CD4-positive, alpha-beta T cell (primary cell): ENCODE measurements at regions not wholly inside any gene's neighbourhood (a gene's known extent, or its start where the extent isn't known, plus 50 kb on each side); places are given as distances from the start of the nearest gene placed in this dataset.

ENCODE experiments used
- ATAC-seq: fragments of 200-7000 bp; cut with Tn5 transposase; one replicate; pipeline ENCODE4 v1.10.0; 2022; ENCODE audit warnings: mild to moderate bottlenecking; ENCODE audit not compliant: poor library complexity
- CTCF ChIA-PET: fragments of 350-600 bp; sonication (Branson Sonifier 250); formaldehyde crosslinking; loops from one replicate; lab custom pipeline; 2021; ENCODE audit warnings: antibody characterized with exemption, inconsistent platforms; lab: Charles Lee
- POLR2A ChIA-PET: fragments of 350-600 bp; sonication (Branson Sonifier 250); formaldehyde crosslinking; loops from one replicate; lab custom pipeline; 2021; ENCODE audit warnings: antibody characterized with exemption, inconsistent platforms; lab: Charles Lee
- DNase-seq, 14 experiments: peaks; one replicate each; pipeline ENCODE4 v3.0.0-alpha.2; 2013 to 2020; ENCODE audit warnings: mixed read lengths in 2 of 14
- H3K27ac ChIP-seq, 2 donors: one replicate each; pipeline versions ENCODE4 v1.5.1 to v1.7.0; 2013; ENCODE audit warnings: low read length in 2 of 2, low read depth in 1 of 2, mild to moderate bottlenecking in 1 of 2
- H3K27me3 ChIP-seq, 2 experiments: 1 replicate in 1 of 2; 2 replicates in 1 of 2; pipeline versions ENCODE4 v1.6.1 to v1.7.0; 2013; ENCODE audit warnings: low read length in 2 of 2, control low read depth in 1 of 2, mild to moderate bottlenecking in 1 of 2, moderate library complexity in 1 of 2; ENCODE audit not compliant: insufficient read depth in 2 of 2, control insufficient read depth in 1 of 2
- H3K36me3 ChIP-seq: one replicate; pipeline ENCODE4 v1.6.1; 2013; ENCODE audit warnings: low read length, control low read depth; ENCODE audit not compliant: insufficient read depth
- H3K4me1 ChIP-seq: one replicate; pipeline ENCODE4 v1.6.1; 2013; ENCODE audit warnings: low read length, control low read depth; ENCODE audit not compliant: insufficient read depth
- H3K4me3 ChIP-seq: one replicate; pipeline ENCODE4 v1.5.1; 2013; ENCODE audit warnings: mild to moderate bottlenecking, low read length, moderate library complexity
- H3K9me3 ChIP-seq, 2 experiments: 1 replicate in 1 of 2; 2 replicates in 1 of 2; pipeline versions ENCODE4 v1.6.1 to v1.7.0; 2013; ENCODE audit warnings: low read length in 2 of 2, mild to moderate bottlenecking in 2 of 2, control low read depth in 1 of 2, moderate library complexity in 1 of 2; ENCODE audit not compliant: control insufficient read depth in 1 of 2, insufficient read depth in 1 of 2
- H3K27ac Mint-ChIP-seq: one replicate; pipeline ENCODE4 v1.8.0; 2020; ENCODE audit warnings: mixed read lengths
- H3K27me3 Mint-ChIP-seq: one replicate; pipeline ENCODE4 v1.8.0; 2021; ENCODE audit warnings: mixed read lengths
- H3K36me3 Mint-ChIP-seq: one replicate; pipeline ENCODE4 v1.8.0; 2021; ENCODE audit warnings: low read depth, mixed read lengths
- H3K4me1 Mint-ChIP-seq: one replicate; pipeline ENCODE4 v1.8.0; 2021; ENCODE audit warnings: low read depth, mixed read lengths
- H3K4me3 Mint-ChIP-seq: one replicate; pipeline ENCODE4 v1.8.0; 2020; ENCODE audit warnings: mild to moderate bottlenecking, mixed read lengths
- H3K9me3 Mint-ChIP-seq: one replicate; pipeline ENCODE4 v1.8.0; 2020; ENCODE audit warnings: mixed read lengths
- intact Hi-C, 2 experiments: fragments of 100-400 bp; cut with DNase I in 1 of 2; cut with micrococcal nuclease in 1 of 2; formaldehyde crosslinking; loops; one replicate each; pipeline versions ENCODE4 v1.15.1 to v1.9.0; 2023 to 2025; cut with DNase I, micrococcal nuclease
- TF ChIP-seq, protein P1 (sequence below): fragments of 200-600 bp; IDR thresholded peaks from one replicate; pipeline ENCODE4 v1.8.0; 2022; ENCODE audit warnings: antibody characterized with exemption, mild to moderate bottlenecking

DNA sequence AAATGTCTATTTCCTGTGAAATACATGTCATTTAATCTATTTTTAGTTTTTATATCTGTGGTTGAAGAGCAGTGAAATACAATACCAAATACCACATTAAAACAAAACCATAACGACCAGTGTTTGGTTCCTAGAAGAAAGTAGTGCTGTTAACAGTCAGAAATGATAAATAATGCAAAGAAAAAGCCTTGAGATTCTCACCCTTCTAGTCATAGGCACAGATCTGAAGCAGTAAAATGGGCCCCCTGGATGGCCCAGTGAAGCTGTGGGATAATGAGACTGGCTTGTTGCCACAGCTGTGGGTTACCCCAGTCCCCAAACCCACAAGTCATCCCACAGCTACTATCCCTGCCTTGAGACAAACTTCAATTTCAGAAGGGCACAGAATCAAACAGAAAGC is 137.3 kb upstream of the RPL34 start:
- peaks cover 41% of the 10 kb centered on the region for H3K4me1 Mint-ChIP-seq
- no peaks in the 10 kb centered on the region for H3K36me3 Mint-ChIP-seq
- peak overlapping the region; percentile 56 for H3K4me3 Mint-ChIP-seq
- ChIA-PET POLR2A (interaction anchor here (1.4 kb wide), 1 partner anchor 18 kb away, joined by 3 read pairs; no protein-coding TSS in a partner anchor), CTCF (no interaction called here)
- ATAC-seq = peak; percentile 21
- peak overlapping the region; percentile 42 for H3K27ac Mint-ChIP-seq
- Histone ChIP-seq H3K27me3 (no peaks in the 10 kb centered on the region), H3K27ac (no peak overlapping the region), H3K9me3 (no peaks in the 10 kb centered on the region), H3K36me3 (no peaks in the 10 kb centered on the region), H3K4me3 (peak overlapping the region; percentile 17), H3K4me1 (peaks cover 12% of the 10 kb centered on the region)
- TF ChIP-seq, protein P1, sequence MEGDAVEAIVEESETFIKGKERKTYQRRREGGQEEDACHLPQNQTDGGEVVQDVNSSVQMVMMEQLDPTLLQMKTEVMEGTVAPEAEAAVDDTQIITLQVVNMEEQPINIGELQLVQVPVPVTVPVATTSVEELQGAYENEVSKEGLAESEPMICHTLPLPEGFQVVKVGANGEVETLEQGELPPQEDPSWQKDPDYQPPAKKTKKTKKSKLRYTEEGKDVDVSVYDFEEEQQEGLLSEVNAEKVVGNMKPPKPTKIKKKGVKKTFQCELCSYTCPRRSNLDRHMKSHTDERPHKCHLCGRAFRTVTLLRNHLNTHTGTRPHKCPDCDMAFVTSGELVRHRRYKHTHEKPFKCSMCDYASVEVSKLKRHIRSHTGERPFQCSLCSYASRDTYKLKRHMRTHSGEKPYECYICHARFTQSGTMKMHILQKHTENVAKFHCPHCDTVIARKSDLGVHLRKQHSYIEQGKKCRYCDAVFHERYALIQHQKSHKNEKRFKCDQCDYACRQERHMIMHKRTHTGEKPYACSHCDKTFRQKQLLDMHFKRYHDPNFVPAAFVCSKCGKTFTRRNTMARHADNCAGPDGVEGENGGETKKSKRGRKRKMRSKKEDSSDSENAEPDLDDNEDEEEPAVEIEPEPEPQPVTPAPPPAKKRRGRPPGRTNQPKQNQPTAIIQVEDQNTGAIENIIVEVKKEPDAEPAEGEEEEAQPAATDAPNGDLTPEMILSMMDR = no peak
- peak in 3 of 14 experiments; percentile 5 to 55 (median 16) for DNase-seq
- intact Hi-C loops = no loop called here
- H3K9me3 Mint-ChIP-seq = no peaks in the 10 kb centered on the region
- H3K27me3 Mint-ChIP-seq = no peaks in the 10 kb centered on the region

DNA sequence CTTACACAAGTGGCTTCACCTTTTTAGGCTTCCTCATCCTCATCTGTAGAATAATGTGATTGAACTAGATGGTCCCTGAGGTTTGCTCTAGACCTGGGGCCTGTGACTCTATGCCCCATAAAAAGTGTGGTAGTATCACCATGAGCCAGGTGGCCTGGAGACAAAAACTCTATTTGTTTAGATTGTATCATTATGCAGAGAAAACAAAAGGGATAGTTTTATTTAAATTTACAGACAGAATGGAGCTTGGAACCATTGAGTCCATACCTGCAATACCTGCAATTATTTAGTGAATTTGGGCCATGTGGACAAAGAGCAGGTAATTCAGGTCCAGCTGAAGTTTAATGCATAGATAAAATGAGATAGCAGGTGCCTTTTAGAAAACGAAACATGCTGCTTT is 139.5 kb upstream of the RPL34 start:
- Histone ChIP-seq H3K4me1 (peaks cover 12% of the 10 kb centered on the region), H3K27me3 (no peaks in the 10 kb centered on the region), H3K36me3 (no peaks in the 10 kb centered on the region), H3K4me3 (no peak overlapping the region), H3K27ac (no peak overlapping the region), H3K9me3 (no peaks in the 10 kb centered on the region)
- no peaks in the 10 kb centered on the region for H3K9me3 Mint-ChIP-seq
- no peak overlapping the region for H3K27ac Mint-ChIP-seq
- no peaks in the 10 kb centered on the region for H3K36me3 Mint-ChIP-seq
- ATAC-seq (no peak), DNase-seq (no peak)
- H3K27me3 Mint-ChIP-seq = no peaks in the 10 kb centered on the region
- CTCF ChIA-PET = no interaction called here
- H3K4me1 Mint-ChIP-seq = peaks cover 39% of the 10 kb centered on the region
- TF ChIP-seq, protein P1 = no peak
- POLR2A ChIA-PET = no interaction called here
- no peak overlapping the region for H3K4me3 Mint-ChIP-seq
- intact Hi-C loops = no loop called here

DNA sequence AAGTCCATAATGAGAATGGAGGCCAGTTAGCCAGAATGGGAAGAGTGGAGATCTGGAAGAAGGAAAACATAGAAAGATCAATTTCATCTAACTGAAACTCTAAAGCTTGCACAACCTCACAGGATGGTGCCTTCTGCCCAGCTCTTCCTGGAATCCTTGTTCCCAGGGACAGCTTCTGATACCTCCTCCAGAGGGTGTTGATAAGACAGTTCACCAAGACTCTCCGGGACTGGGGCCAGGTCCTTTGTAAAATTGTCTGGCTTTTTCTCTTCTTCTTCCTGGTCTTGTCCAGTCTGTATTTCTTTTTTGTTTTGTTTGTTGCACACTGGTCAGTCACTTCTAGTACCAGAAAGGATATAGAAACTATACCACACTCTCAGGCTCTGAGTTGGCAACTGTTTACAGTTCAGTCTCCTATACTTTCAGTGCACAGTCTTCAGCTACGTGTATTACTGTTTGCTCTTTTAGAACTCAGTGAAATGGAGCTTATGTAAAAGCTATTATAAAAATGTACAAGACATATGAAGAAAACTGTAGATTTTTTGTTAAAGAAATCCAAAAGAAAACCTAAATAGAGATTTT is 142.8 kb upstream of the RPL34 start:
- Mint-ChIP-seq H3K4me1 (peaks cover 24% of the 10 kb centered on the region), H3K4me3 (no peak overlapping the region), H3K9me3 (no peaks in the 10 kb centered on the region), H3K27me3 (no peaks in the 10 kb centered on the region), H3K36me3 (no peaks in the 10 kb centered on the region), H3K27ac (no peak overlapping the region)
- POLR2A ChIA-PET = no interaction called here
- TF ChIP-seq, protein P1 = no peak
- H3K4me1 ChIP-seq = peaks cover 4% of the 10 kb centered on the region
- H3K9me3 ChIP-seq = no peaks in the 10 kb centered on the region
- CTCF ChIA-PET = interaction anchor here (0.7 kb wide), 1 partner anchor 44 kb away, joined by 3 read pairs; no protein-coding TSS in a partner anchor
- DNase-seq (no peak), ATAC-seq (no peak)
- intact Hi-C loops = no loop called here
- no peaks in the 10 kb centered on the region for H3K27me3 ChIP-seq
- H3K36me3 ChIP-seq = no peaks in the 10 kb centered on the region
- no peak overlapping the region for H3K27ac ChIP-seq
- no peak overlapping the region for H3K4me3 ChIP-seq
